GM19238 (cell line): ENCODE measurements at regions not wholly inside any gene's neighbourhood (a gene's known extent, or its start where the extent isn't known, plus 50 kb on each side); places are given as distances from the start of the nearest gene placed in this dataset.

Source experiments
- DNase-seq: peaks from one replicate; pipeline ENCODE4 v3.0.0; 2011; ENCODE audit warnings: low spot score; ENCODE audit not compliant: insufficient read length

DNA sequence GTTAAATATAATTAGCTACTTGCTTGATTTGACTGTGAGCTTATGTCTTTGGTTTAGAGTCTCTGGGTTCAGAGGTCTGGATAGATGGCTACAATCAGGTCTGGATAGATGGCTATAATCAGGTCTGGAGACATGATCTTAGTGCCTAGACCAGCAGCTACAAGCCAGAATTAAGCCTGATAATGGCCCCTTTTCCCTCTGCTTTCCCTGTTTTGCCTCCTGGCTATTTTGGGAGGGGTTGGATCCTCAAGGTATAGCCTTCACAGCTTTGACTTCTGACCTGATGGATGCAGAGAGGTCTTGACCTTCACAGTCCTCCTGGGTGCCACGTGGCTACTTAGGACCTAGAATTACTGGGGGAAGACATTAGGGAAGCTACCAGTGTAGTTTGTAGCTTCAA is 877.7 kb downstream of the GALC start:
- no peak for DNase-seq

DNA sequence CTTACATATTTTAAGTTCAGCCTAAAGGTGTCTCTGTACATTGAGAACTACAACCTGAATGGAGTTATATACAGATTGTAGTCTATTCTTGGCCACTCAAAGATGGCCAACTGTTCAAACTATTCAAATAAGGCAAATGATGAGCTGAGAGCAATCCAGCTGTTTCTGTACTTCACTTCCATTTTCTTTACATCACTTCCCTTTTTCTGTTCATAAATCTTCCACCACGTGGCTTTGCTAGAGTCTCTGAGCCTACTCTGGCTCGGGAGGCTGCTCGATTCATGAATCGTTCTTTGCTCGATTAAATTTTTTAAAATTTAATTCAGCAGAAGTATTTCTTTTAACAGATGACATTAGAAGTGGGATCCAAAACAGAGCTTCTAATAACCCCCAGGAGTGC is 879.7 kb downstream of the GALC start:
- no peak for DNase-seq

DNA sequence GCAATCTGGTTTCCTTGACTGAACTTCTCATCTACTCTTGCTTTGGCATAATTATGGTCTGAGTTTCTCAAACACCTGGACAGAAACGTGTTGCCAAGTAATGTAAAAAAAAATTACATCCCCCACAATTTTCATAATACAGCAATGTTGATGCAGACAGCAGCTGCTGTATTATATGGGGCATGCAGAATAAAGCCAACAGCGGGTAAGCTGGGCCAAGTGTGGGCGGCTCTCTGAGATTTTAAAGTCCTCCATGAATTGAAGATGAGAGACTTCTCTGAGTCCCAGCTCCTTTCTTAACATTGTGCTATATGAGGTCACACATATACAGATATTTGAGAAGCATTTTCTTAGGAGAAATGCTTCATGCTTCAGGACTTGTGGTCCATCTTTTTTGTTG is 881.2 kb downstream of the GALC start:
- no peak for DNase-seq

DNA sequence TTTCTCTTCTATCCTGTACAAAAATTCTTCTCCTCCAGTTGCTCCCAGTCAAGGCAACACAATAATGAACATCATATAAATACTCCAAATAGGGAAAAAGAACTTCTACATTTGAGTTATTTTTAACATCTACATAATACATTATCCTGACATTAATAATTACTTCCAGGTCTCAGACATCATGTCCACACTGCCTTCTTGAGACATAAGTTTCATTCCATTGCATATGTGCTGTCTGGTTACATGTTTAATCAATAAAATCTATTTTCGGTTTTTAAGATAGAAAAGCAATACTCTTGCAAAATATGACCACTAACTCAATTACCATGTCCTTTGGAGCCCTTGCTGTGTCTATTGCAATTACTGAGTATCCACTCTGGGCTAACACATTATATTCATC is 881.9 kb downstream of the GALC start:
- DNase-seq, result no peak

GRCh38 chr14:87109271-87109670 is 883.7 kb downstream of the GALC start:
- no peak for DNase-seq

GRCh38 chr14:87108726-87109125 is 884.3 kb downstream of the GALC start:
- no peak for DNase-seq

- DNase-seq, result no peak
These were observed 890.1 kb downstream of the GALC start for GRCh38 chr14:87102811-87103378.

DNA sequence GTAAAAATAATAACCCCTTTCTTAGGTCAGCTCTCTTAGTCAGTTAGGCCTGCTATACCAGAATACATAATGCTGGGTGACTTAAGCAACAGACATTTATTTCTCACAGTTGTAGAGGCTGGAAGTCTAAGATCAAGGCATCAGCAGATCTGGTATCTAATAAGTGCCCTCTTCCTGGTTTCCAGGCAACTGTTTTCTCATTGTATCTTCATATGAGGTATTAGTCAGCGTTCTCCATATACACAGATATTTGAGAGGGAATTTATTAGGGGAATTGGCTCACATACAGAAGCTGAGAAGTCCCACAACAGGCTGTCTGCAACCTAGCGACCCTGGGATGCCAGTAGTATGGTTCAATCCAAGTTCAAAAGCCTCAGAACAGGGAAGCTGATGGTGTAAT is 896.0 kb downstream of the GALC start:
- DNase-seq, result no peak

DNA sequence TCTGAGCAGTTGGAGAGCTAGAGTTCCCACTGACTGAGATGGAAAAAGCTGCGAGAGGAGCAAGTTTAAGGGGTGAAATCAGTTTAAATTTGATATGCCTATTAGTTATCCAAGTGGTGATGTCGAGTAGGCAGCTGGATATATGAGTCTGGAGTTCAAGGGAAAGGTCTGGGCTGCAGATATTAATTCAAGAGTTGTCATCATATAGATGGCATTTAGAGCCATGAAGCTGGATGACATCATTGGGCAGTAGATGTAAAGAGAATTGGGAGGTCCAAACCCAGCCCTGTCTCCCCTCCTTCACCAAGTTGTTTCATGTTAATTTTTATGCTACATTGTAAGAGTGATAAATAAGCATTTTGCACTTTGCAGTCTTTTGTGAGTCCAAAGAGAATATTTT is 898.1 kb downstream of the GALC start:
- DNase-seq, result no peak

GRCh38 chr14:87088588-87088987 is 904.4 kb downstream of the GALC start:
- DNase-seq, result no peak

DNA sequence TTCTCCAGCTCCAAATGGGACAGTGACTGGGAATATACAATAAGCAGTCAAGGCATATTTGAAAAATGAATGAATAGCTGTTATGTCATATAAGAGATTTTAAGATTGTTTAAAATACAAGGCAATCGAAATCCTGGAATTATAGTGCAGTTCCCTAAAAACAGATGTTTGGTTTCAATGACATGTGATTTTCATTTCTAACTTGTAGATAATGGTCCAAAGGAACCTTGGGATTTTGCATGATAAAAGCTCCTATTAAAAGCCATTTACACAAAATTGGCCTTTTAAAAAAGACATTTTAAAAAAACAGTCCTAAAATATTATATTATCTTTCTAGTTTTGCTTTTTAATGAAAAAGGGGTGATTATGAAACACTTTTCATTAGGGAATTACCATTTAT is 905.1 kb downstream of the GALC start:
- DNase-seq, result no peak

DNA sequence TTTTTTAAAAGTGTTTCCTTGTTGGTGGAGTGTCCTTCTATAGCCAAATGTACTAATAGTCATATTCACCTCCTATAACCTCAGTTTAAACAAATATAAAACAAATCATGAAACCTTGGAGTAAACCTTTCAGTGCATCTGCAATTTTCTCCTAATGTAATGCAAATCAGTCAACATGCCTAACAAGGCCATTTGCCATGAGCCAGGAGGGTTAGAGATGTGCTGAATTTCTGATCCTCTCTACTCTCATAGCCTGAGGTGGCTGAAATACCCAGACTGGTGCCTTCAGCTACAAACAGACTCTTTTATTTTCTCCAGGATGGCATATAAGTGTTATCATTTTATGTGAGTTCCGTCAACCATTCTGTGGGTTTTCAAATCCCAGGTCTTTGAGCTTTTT is 908.1 kb downstream of the GALC start:
- DNase-seq, result no peak

- DNase-seq, result no peak
These were observed 910.1 kb downstream of the GALC start for GRCh38 chr14:87082917-87083316.

- DNase-seq, result no peak
These were observed 912.0 kb downstream of the GALC start for GRCh38 chr14:87081004-87081403.

- DNase-seq, result no peak
These were observed 912.8 kb downstream of the GALC start for GRCh38 chr14:87080146-87080545.

GRCh38 chr14:87079416-87079815 is 913.6 kb downstream of the GALC start:
- DNase-seq, result no peak

- DNase-seq, result no peak
These were observed 916.1 kb downstream of the GALC start for GRCh38 chr14:87076922-87077321.

GRCh38 chr14:87076146-87076545 is 916.8 kb downstream of the GALC start:
- DNase-seq, result no peak

- DNase-seq, result no peak
These were observed 919.0 kb downstream of the GALC start for GRCh38 chr14:87073880-87074570.

DNA sequence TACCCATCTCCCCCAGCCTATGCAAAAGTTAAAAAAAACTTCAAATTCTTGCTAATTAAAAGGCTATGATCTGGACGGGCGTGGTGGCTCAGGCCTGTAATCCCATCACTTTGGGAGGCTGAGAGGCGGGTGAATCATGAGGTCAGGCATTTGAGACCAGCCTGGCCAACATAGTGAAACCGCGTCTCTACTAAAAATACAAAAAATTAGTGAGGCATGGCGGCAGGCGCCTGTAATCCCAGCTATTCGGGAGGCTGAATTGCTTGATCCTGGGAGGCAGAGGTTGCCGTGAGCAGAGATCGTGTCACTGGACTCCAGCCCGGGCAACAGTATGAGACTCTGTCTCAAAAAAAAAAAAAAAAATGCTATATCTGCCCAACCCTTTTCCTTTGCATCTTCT is 925.4 kb downstream of the GALC start:
- DNase-seq, result no peak

GRCh38 chr14:87067061-87067460 is 925.9 kb downstream of the GALC start:
- no peak for DNase-seq

DNA sequence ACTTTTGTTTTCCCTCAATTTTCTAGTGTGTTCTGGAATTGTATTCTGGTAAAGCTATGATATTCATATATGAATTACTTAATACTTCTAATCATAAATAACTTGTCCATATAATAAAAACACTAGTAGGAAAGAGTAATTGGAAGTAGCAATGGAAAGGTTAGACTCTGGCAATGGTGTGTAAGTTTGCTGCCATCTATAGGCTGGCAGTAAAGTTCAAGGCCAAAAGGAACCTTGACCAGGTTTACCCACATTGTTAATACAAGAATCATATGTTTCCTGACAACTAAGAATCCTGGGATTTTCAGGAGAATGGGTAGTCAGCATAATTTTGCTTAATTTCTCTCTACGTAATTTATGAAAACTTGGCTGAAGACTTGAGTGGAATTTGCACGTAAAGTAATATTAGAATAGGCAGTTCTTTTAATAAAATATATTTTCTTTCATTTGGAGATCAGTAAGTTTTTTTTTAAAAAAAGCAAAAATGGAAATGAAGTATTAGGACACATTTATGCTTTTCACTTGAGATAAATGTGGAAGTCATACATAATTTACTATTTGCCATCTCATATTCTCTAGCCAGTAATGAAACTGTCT is 926.7 kb downstream of the GALC start:
- DNase-seq, result no peak

DNA sequence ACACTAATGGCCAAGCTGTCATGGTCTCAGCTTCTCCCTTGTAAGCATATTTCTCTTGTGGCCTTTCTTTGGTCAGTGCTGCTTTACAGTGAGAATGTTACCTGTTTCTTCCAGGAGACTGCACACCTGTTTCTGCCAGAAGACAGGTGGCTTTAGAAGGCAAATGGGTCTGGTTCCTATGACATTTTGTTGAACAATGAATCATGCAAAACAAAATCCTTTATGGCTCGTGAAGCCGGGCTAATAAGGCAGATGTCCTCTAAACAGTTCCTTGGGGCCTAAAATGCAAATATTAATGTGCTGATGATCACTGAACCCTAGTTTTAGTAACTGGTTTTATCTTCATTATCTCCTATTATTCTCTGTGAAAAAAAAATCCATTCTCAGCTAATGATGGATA is 927.6 kb downstream of the GALC start:
- DNase-seq, result no peak
